H9 (cell line): ENCODE measurements at regions not wholly inside any gene's neighbourhood (a gene's known extent, or its start where the extent isn't known, plus 50 kb on each side); places are given as distances from the start of the nearest gene placed in this dataset.

Experiments used
- DNase-seq: peaks from one replicate; pipeline ENCODE4 v3.0.0-alpha.2; 2017
- H2AFZ ChIP-seq: one replicate; pipeline ENCODE4 v1.6.1; 2013; ENCODE audit warnings: mild to moderate bottlenecking, low read length, control low read depth, moderate library complexity
- H2AK5ac ChIP-seq: 2 replicates; pipeline ENCODE4 v1.6.1; 2013; ENCODE audit warnings: low read length, control low read depth, mixed read lengths; ENCODE audit not compliant: insufficient read length
- H2BK120ac ChIP-seq: one replicate; pipeline ENCODE4 v1.6.1; 2013; ENCODE audit warnings: low read depth, mild to moderate bottlenecking, low read length, control low read depth, inconsistent platforms; ENCODE audit not compliant: poor library complexity, severe bottlenecking
- H2BK12ac ChIP-seq: 2 replicates; pipeline ENCODE4 v1.6.1; 2013; ENCODE audit warnings: low read length, control low read depth, mixed read lengths, low read depth; ENCODE audit not compliant: insufficient read length
- H2BK15ac ChIP-seq: 2 replicates; pipeline ENCODE4 v1.6.1; 2013; ENCODE audit warnings: low read depth, low read length, control low read depth
- H2BK20ac ChIP-seq: one replicate; pipeline ENCODE4 v1.6.1; 2013; ENCODE audit warnings: low read depth, mild to moderate bottlenecking, low read length, control low read depth, inconsistent platforms; ENCODE audit not compliant: poor library complexity, severe bottlenecking
- H2BK5ac ChIP-seq: 2 replicates; pipeline ENCODE4 v1.6.1; 2013; ENCODE audit warnings: low read length, control low read depth, mixed read lengths; ENCODE audit not compliant: insufficient read length
- H3K14ac ChIP-seq: 2 replicates; pipeline ENCODE4 v1.6.1; 2013; ENCODE audit warnings: low read length, control low read depth; ENCODE audit not compliant: insufficient read depth
- H3K18ac ChIP-seq: 2 replicates; pipeline ENCODE4 v1.6.1; 2013; ENCODE audit warnings: low read depth, mild to moderate bottlenecking, mixed read lengths, low read length, control low read depth; ENCODE audit not compliant: insufficient read length
- H3K23ac ChIP-seq: 2 replicates; pipeline ENCODE4 v1.6.1; 2013; ENCODE audit warnings: low read length, control low read depth, mixed read lengths, low read depth; ENCODE audit not compliant: insufficient read length
- H3K23me2 ChIP-seq: 2 replicates; pipeline ENCODE4 v1.6.1; 2013; ENCODE audit warnings: low read depth, mild to moderate bottlenecking, mixed read lengths, low read length, control low read depth; ENCODE audit not compliant: insufficient read length, poor library complexity, severe bottlenecking
- H3K27ac ChIP-seq: 2 replicates; pipeline ENCODE4 v1.5.1; 2013; ENCODE audit warnings: low read length, control low read depth, mixed read lengths, low read depth; ENCODE audit not compliant: insufficient read length
- H3K27me3 ChIP-seq: 2 replicates; pipeline ENCODE4 v1.6.1; 2013; ENCODE audit warnings: low read length, control low read depth, inconsistent platforms; ENCODE audit not compliant: insufficient read depth
- H3K4ac ChIP-seq: 2 replicates; pipeline ENCODE4 v1.6.1; 2013; ENCODE audit warnings: low read depth, mild to moderate bottlenecking, control low read depth, inconsistent platforms, low read length, moderate library complexity
- H3K4me1 ChIP-seq: 2 replicates; pipeline ENCODE4 v1.6.1; 2013; ENCODE audit warnings: low read length, control low read depth, inconsistent platforms; ENCODE audit not compliant: insufficient read depth
- H3K4me2 ChIP-seq: 2 replicates; pipeline ENCODE4 v1.6.1; 2013; ENCODE audit warnings: low read length, control low read depth, mixed read lengths; ENCODE audit not compliant: insufficient read length, insufficient read depth
- H3K56ac ChIP-seq: 2 replicates; pipeline ENCODE4 v1.6.1; 2013; ENCODE audit warnings: low read depth, mild to moderate bottlenecking, mixed read lengths, low read length, control low read depth; ENCODE audit not compliant: insufficient read length
- H3K79me1 ChIP-seq: 2 replicates; pipeline ENCODE4 v1.6.1; 2013; ENCODE audit warnings: low read depth, mild to moderate bottlenecking, moderate library complexity, low read length, control low read depth, inconsistent platforms; ENCODE audit not compliant: insufficient read depth, poor library complexity, severe bottlenecking
- H3K79me2 ChIP-seq: 2 replicates; pipeline ENCODE4 v1.6.1; 2013; ENCODE audit warnings: low read length, control low read depth, inconsistent platforms; ENCODE audit not compliant: insufficient read depth
- H3K9ac ChIP-seq: 2 replicates; pipeline ENCODE4 v1.6.1; 2013; ENCODE audit warnings: low read length, control low read depth, mixed read lengths; ENCODE audit not compliant: insufficient read length; ENCODE audit errors: extremely low read depth
- H3K9me3 ChIP-seq: one replicate; pipeline ENCODE4 v1.6.1; 2013; ENCODE audit warnings: low read depth, low read length, inconsistent platforms; ENCODE audit not compliant: control insufficient read depth
- H3T11ph ChIP-seq: one replicate; pipeline ENCODE4 v1.6.1; 2013; ENCODE audit warnings: mild to moderate bottlenecking, low read length, control low read depth, inconsistent platforms
- H4K20me1 ChIP-seq: one replicate; pipeline ENCODE4 v1.6.1; 2013; ENCODE audit not compliant: control insufficient read depth, insufficient read length, insufficient read depth
- H4K5ac ChIP-seq: 2 replicates; pipeline ENCODE4 v1.6.1; 2013; ENCODE audit warnings: low read depth, mild to moderate bottlenecking, mixed read lengths, low read length, control low read depth; ENCODE audit not compliant: insufficient read length
- H4K8ac ChIP-seq: replicated peaks from 2 replicates; pipeline ENCODE4 v1.6.1; 2013; ENCODE audit warnings: low read length, control low read depth, mixed read lengths, low read depth; ENCODE audit not compliant: insufficient read length
- H4K91ac ChIP-seq: 2 replicates; pipeline ENCODE4 v1.6.1; 2013; ENCODE audit warnings: low read depth, mild to moderate bottlenecking, moderate library complexity, mixed read lengths, low read length, control low read depth; ENCODE audit not compliant: insufficient read length
- H3K27ac Mint-ChIP-seq, 3 experiments: 2 replicates in 2 of 3; 3 replicates in 1 of 3; pipeline ENCODE4 v1.8.0; 2020 to 2021; ENCODE audit warnings: mixed read lengths in 3 of 3, mild to moderate bottlenecking in 1 of 3, moderate library complexity in 1 of 3
- H3K27me3 Mint-ChIP-seq: 2 replicates; pipeline ENCODE4 v1.8.0; 2021; ENCODE audit warnings: low read depth, mild to moderate bottlenecking, moderate library complexity, mixed read lengths
- H3K36me3 Mint-ChIP-seq, 3 experiments: 2 replicates in 2 of 3; 3 replicates in 1 of 3; pipeline ENCODE4 v1.8.0; 2020 to 2021; ENCODE audit warnings: low read depth in 3 of 3, mixed read lengths in 3 of 3; ENCODE audit not compliant: insufficient read depth in 1 of 3
- H3K4me1 Mint-ChIP-seq, 2 experiments: 2 replicates each; pipeline ENCODE4 v1.8.0; 2020; ENCODE audit warnings: mixed read lengths in 2 of 2
- H3K4me3 Mint-ChIP-seq, 2 experiments: 2 replicates in 1 of 2; 3 replicates in 1 of 2; pipeline ENCODE4 v1.8.0; 2020 to 2021; ENCODE audit warnings: mild to moderate bottlenecking in 2 of 2, mixed read lengths in 2 of 2, moderate library complexity in 1 of 2
- H3K9me3 Mint-ChIP-seq, 2 experiments: 2 replicates in 1 of 2; 3 replicates in 1 of 2; pipeline ENCODE4 v1.8.0; 2020; ENCODE audit warnings: mild to moderate bottlenecking in 2 of 2, mixed read lengths in 2 of 2, moderate library complexity in 1 of 2
- WGBS: extraction: QIAGEN DNeasy Blood & Tissue Kit; methylation state at CpG from one replicate; pipeline ENCODE4 v1.1.7; 2013; ENCODE audit warnings: missing lambda C conversion rate, low lambda C conversion rate, mixed read lengths; ENCODE audit not compliant: insufficient read length; ENCODE audit errors: extremely low coverage; 5-methylcytosine and 5-hydroxymethylcytosine counted together
- TF ChIP-seq, protein P1 (sequence below): fragments of 200-600 bp; sonication (generic); conservative IDR thresholded peaks from 3 replicates; pipeline ENCODE4 v1.8.0; 2021; ENCODE audit warnings: antibody characterized with exemption, mild to moderate bottlenecking

DNA sequence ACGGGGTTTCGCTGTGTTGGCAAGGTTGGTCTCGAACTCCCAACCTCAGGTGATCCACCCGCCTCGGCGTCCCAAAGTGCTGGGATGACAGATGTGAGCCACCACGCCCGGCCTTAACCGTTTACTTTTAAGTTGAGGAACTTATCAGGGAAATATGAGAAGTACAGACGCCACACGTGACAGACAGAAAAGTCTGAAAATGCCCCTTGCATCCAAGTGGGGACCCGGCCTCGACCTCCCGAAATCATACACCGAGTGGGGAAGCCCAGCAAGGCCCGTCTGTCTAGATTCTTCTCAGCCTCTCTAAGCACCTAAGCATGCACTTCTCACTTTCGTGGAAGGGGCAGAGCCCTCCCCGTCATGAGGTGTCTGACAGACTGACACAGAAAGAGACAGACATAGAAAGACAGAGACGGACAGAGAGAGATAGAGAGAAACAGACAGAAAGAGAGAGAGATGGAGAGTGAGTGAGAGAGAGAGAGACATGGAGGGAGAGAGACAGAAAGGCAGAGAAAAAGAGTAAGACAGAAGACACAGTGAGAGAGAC lies 107.3 kb upstream of the ANKRD30BL start:
- Histone ChIP-seq H3K23ac (no peak overlapping the region), H3K9me3 (peaks cover 5% of the 10 kb centered on the region), H4K5ac (no peak overlapping the region), H3K14ac (no peak overlapping the region), H3K79me2 (no peaks in the 10 kb centered on the region), H2AFZ (no peak overlapping the region), H4K20me1 (no peaks in the 10 kb centered on the region), H3K27ac (no peak overlapping the region), H3K4me1 (no peaks in the 10 kb centered on the region; the same call in 1 of the 2 replicates), H3K23me2 (no peaks in the 10 kb centered on the region), H2BK20ac (no peak overlapping the region), H2BK120ac (peak overlapping the region; percentile 19), H2BK15ac (no peak overlapping the region), H2BK5ac (no peak overlapping the region), H3K79me1 (no peaks in the 10 kb centered on the region), H3K4ac (no peak overlapping the region), H3K27me3 (no peaks in the 10 kb centered on the region), H3K9ac (no peak overlapping the region), H2AK5ac (no peak overlapping the region), H2BK12ac (no peak overlapping the region), H4K91ac (no peak overlapping the region), H3K4me2 (no peak overlapping the region), H3K56ac (no peak overlapping the region), H3K18ac (no peak overlapping the region), H3T11ph (no peak overlapping the region), H4K8ac (no peak overlapping the region)
- no peak for DNase-seq
- TF ChIP-seq, protein P1, sequence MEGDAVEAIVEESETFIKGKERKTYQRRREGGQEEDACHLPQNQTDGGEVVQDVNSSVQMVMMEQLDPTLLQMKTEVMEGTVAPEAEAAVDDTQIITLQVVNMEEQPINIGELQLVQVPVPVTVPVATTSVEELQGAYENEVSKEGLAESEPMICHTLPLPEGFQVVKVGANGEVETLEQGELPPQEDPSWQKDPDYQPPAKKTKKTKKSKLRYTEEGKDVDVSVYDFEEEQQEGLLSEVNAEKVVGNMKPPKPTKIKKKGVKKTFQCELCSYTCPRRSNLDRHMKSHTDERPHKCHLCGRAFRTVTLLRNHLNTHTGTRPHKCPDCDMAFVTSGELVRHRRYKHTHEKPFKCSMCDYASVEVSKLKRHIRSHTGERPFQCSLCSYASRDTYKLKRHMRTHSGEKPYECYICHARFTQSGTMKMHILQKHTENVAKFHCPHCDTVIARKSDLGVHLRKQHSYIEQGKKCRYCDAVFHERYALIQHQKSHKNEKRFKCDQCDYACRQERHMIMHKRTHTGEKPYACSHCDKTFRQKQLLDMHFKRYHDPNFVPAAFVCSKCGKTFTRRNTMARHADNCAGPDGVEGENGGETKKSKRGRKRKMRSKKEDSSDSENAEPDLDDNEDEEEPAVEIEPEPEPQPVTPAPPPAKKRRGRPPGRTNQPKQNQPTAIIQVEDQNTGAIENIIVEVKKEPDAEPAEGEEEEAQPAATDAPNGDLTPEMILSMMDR = no peak
- no peaks in the 10 kb centered on the region for H3K36me3 Mint-ChIP-seq
- WGBS = no CpG with 5 or more reads among the region's 19 CpGs
- no peak overlapping the region; a peak in 1 of 5 replicates for H3K4me3 Mint-ChIP-seq
- H3K27me3 Mint-ChIP-seq = no peaks in the 10 kb centered on the region
- no peak overlapping the region; a peak in 1 of 7 replicates for H3K27ac Mint-ChIP-seq
- H3K9me3 Mint-ChIP-seq = no peaks in the 10 kb centered on the region; a peak in 1 of 5 replicates
- peaks cover 0 to 2% of the 10 kb centered on the region in 2 experiments; a peak in 1 of 4 replicates for H3K4me1 Mint-ChIP-seq
